IMR-90 (cell line): ENCODE measurements at regions not wholly inside any gene's neighbourhood (a gene's known extent, or its start where the extent isn't known, plus 50 kb on each side); places are given as distances from the start of the nearest gene placed in this dataset.

ENCODE experiments used
- ATAC-seq: fragments of 200-7000 bp; cut with Tn5 transposase; 2 replicates; pipeline ENCODE4 v1.9.1; 2020; ENCODE audit warnings: low read depth, mild to moderate bottlenecking, moderate library complexity
- BruUV-seq: library from RNA; stranded (reverse); fragments of 400-500 nt; replicated peaks from 2 replicates; lab custom pipeline; 2021; lab: Mats Ljungman, UMichigan
- CTCF ChIA-PET: fragments of 300-600 bp; formaldehyde crosslinking; extraction: SDS; loops from one replicate; lab custom pipeline; 2021; ENCODE audit warnings: antibody characterized with exemption; lab: Yijun Ruan, JAX
- POLR2A ChIA-PET: fragments of 300-600 bp; sonication (Branson Sonifier 250); formaldehyde crosslinking; loops from one replicate; lab custom pipeline; 2022; ENCODE audit warnings: antibody characterized with exemption; ENCODE audit not compliant: unreplicated experiment; lab: Charles Lee
- DNase-seq: peaks from one replicate; pipeline ENCODE4 v3.0.0; 2013
- H2AFZ ChIP-seq: replicated peaks from 2 replicates; pipeline ENCODE3; 2013; ENCODE audit warnings: low read length, mild to moderate bottlenecking; ENCODE audit not compliant: poor library complexity
- H2AK5ac ChIP-seq: 2 replicates; pipeline ENCODE4 v1.6.1; 2013; ENCODE audit warnings: low read depth, low read length, inconsistent platforms
- H2AK9ac ChIP-seq: replicated peaks from 2 replicates; pipeline ENCODE3; 2013; ENCODE audit warnings: mild to moderate bottlenecking, low read depth, low read length, moderate library complexity; ENCODE audit not compliant: poor library complexity
- H2BK120ac ChIP-seq: 2 replicates; pipeline ENCODE4 v1.6.1; 2013; ENCODE audit warnings: low read depth, low read length, inconsistent platforms
- H2BK15ac ChIP-seq: 3 replicates; pipeline ENCODE4 v1.6.1; 2013; ENCODE audit warnings: low read depth, low read length, inconsistent platforms
- H2BK20ac ChIP-seq: 2 replicates; pipeline ENCODE4 v1.6.1; 2013; ENCODE audit warnings: low read depth, mild to moderate bottlenecking, inconsistent platforms, low read length, moderate library complexity
- H2BK5ac ChIP-seq: 2 replicates; pipeline ENCODE4 v1.6.1; 2013; ENCODE audit warnings: mild to moderate bottlenecking, low read depth, low read length, inconsistent platforms; ENCODE audit not compliant: poor library complexity, severe bottlenecking
- H3K14ac ChIP-seq: replicated peaks from 2 replicates; pipeline ENCODE4 v1.6.1; 2013; ENCODE audit warnings: low read depth, low read length, inconsistent platforms
- H3K18ac ChIP-seq: 2 replicates; pipeline ENCODE4 v1.6.1; 2013; ENCODE audit warnings: low read depth, low read length, control low read depth
- H3K23ac ChIP-seq: 2 replicates; pipeline ENCODE4 v1.6.1; 2013; ENCODE audit warnings: low read depth, low read length, inconsistent platforms
- H3K27ac ChIP-seq: 2 replicates; pipeline ENCODE4 v1.5.1; 2013; ENCODE audit warnings: mild to moderate bottlenecking, control low read depth, low read length; ENCODE audit not compliant: insufficient read depth
- H3K27me3 ChIP-seq: 2 replicates; pipeline ENCODE4 v1.6.1; 2013; ENCODE audit warnings: low read length; ENCODE audit not compliant: control insufficient read depth, insufficient read depth
- H3K36me3 ChIP-seq: 2 replicates; pipeline ENCODE4 v1.6.1; 2013; ENCODE audit warnings: low read length, mixed read lengths; ENCODE audit not compliant: control insufficient read depth, insufficient read depth
- H3K4ac ChIP-seq: 2 replicates; pipeline ENCODE4 v1.6.1; 2013; ENCODE audit warnings: low read depth, low read length, inconsistent platforms
- H3K4me1 ChIP-seq: 2 replicates; pipeline ENCODE4 v1.6.1; 2013; ENCODE audit warnings: low read length, mixed read lengths; ENCODE audit not compliant: control insufficient read depth, insufficient read depth
- H3K4me2 ChIP-seq: 2 replicates; pipeline ENCODE4 v1.6.1; 2013; ENCODE audit warnings: low read depth, mild to moderate bottlenecking, control low read depth, low read length, moderate library complexity
- H3K4me3 ChIP-seq: 2 replicates; pipeline ENCODE4 v1.5.1; 2013; ENCODE audit warnings: low read depth, mild to moderate bottlenecking, control low read depth, low read length, moderate library complexity; ENCODE audit not compliant: insufficient read depth
- H3K56ac ChIP-seq: 2 replicates; pipeline ENCODE4 v1.6.1; 2013; ENCODE audit warnings: low read length, inconsistent platforms; ENCODE audit not compliant: insufficient read depth; ENCODE audit errors: extremely low read depth
- H3K79me1 ChIP-seq, 2 experiments: 2 replicates each; pipeline ENCODE4 v1.6.1; 2013; ENCODE audit warnings: low read length in 2 of 2, inconsistent platforms in 1 of 2, low read depth in 1 of 2
- H3K9ac ChIP-seq: 2 replicates; pipeline ENCODE4 v1.6.1; 2013; ENCODE audit warnings: low read depth, low read length, control low read depth
- H3K9me1 ChIP-seq: 2 replicates; pipeline ENCODE4 v1.6.1; 2013; ENCODE audit warnings: low read length, inconsistent platforms; ENCODE audit not compliant: insufficient read depth
- H3K9me3 ChIP-seq: 2 replicates; pipeline ENCODE4 v1.6.1; 2013; ENCODE audit warnings: low read length; ENCODE audit not compliant: control insufficient read depth, insufficient read depth
- H4K20me1 ChIP-seq: 2 replicates; pipeline ENCODE4 v1.6.1; 2013; ENCODE audit warnings: low read length, inconsistent platforms; ENCODE audit not compliant: insufficient read depth
- H4K5ac ChIP-seq: 2 replicates; pipeline ENCODE4 v1.6.1; 2013; ENCODE audit warnings: mild to moderate bottlenecking, low read depth, low read length, control low read depth
- H4K8ac ChIP-seq, 2 experiments: 2 replicates each; pipeline ENCODE4 v1.6.1; 2013; ENCODE audit warnings: low read depth in 2 of 2, low read length in 2 of 2, control low read depth in 1 of 2, inconsistent platforms in 1 of 2
- H4K91ac ChIP-seq: 2 replicates; pipeline ENCODE4 v1.6.1; 2013; ENCODE audit warnings: low read depth, low read length, inconsistent platforms; ENCODE audit not compliant: insufficient read depth
- POLR2A ChIP-seq: IDR thresholded peaks from 2 replicates; pipeline ENCODE4 v1.6.1; 2012; ENCODE audit warnings: mild to moderate bottlenecking, low read depth, low read length
- SMC3 ChIP-seq: fragments of 150-350 bp; IDR thresholded peaks from 2 replicates; pipeline ENCODE4 v1.6.1; 2016; ENCODE audit warnings: low read depth, mild to moderate bottlenecking, antibody characterized with exemption, low read length, moderate library complexity
- WGBS, 2 experiments: methylation state at CpG; one replicate each; pipeline versions ENCODE4 v1.1.5 to v1.1.7; 2013; ENCODE audit warnings: missing lambda C conversion rate in 2 of 2; ENCODE audit not compliant: insufficient read length in 1 of 2; ENCODE audit errors: extremely low coverage in 2 of 2; 5-methylcytosine and 5-hydroxymethylcytosine counted together
- dilution Hi-C: fragments of 300-500 bp; cut with HindIII; formaldehyde crosslinking; loops from one replicate; pipeline ENCODE4 v1.14.3; 2018; ENCODE audit warnings: low sequenced_read_pairs; ENCODE audit not compliant: unreplicated experiment
- in situ Hi-C: fragments of 300-500 bp; cut with MboI; formaldehyde crosslinking; loops from 3 replicates; pipeline ENCODE4 v1.14.3; 2019; ENCODE audit warnings: low sequenced_read_pairs, inconsistent platforms, mixed read lengths
- intact Hi-C: fragments of 100-400 bp; cut with micrococcal nuclease; formaldehyde crosslinking; loops from 2 replicates; pipeline ENCODE4 v1.10.0; 2022
- TF ChIP-seq, protein P1 (sequence below): conservative IDR thresholded peaks from 2 replicates; pipeline ENCODE4 v1.5.1; 2012; ENCODE audit warnings: mild to moderate bottlenecking, low read depth, low read length, improper control_type of control experiment

DNA sequence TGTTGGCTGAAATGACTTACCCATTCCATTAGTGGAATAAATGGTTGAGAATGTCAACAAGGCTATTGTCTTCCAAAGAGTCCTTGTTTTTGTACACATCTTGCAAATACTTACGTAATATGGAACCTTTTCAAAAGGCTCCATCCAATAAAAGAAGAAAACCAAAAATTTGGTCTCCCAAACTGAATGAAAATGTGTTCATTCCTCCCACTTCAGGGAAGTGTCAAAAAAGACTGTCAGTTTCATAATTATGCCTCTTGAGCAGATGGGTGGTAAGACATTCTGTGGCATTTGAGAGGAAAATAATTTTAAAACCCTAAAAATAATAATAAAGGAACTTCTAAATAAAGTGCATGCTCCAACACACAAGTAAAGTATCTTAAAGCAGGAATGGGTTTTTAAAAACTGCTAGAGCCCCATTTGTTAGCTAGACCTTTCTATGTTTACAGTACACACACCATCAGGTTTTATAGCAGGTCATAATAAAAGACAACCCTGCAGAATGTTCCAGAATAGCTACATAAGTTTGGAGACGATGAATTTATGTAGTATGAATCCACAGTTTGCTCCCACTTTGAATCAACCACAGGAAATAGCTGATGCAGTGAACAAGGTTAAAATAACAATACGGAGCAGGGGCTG, 843.7 kb downstream of the LRRTM4 start:
- POLR2A ChIA-PET: no interaction called here

More for the DNA sequence above, 843.7 kb downstream of the LRRTM4 start:
- no peaks in the 10 kb centered on the region for H3K36me3 ChIP-seq
- no peak overlapping the region for H2BK15ac ChIP-seq
- H2BK5ac ChIP-seq: no peak overlapping the region
- no peak for DNase-seq
- H3K18ac ChIP-seq: no peak overlapping the region
- no peak overlapping the region for H3K56ac ChIP-seq
- H3K23ac ChIP-seq: no peak overlapping the region
- no peak overlapping the region for H3K4me3 ChIP-seq
- H2AFZ ChIP-seq: no peak overlapping the region
- no peaks in the 10 kb centered on the region for H3K9me1 ChIP-seq
- H2AK9ac ChIP-seq: no peak overlapping the region
- no peak overlapping the region for H2BK120ac ChIP-seq
- no peak overlapping the region for H3K4ac ChIP-seq
- H4K8ac ChIP-seq: no peak overlapping the region
- no peaks in the 10 kb centered on the region for H4K20me1 ChIP-seq
- intact Hi-C loops: no loop called here
- TF ChIP-seq, protein P1, sequence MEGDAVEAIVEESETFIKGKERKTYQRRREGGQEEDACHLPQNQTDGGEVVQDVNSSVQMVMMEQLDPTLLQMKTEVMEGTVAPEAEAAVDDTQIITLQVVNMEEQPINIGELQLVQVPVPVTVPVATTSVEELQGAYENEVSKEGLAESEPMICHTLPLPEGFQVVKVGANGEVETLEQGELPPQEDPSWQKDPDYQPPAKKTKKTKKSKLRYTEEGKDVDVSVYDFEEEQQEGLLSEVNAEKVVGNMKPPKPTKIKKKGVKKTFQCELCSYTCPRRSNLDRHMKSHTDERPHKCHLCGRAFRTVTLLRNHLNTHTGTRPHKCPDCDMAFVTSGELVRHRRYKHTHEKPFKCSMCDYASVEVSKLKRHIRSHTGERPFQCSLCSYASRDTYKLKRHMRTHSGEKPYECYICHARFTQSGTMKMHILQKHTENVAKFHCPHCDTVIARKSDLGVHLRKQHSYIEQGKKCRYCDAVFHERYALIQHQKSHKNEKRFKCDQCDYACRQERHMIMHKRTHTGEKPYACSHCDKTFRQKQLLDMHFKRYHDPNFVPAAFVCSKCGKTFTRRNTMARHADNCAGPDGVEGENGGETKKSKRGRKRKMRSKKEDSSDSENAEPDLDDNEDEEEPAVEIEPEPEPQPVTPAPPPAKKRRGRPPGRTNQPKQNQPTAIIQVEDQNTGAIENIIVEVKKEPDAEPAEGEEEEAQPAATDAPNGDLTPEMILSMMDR: no peak
- no peak for TF ChIP-seq POLR2A
- TF ChIP-seq SMC3: no peak
- no peaks in the 10 kb centered on the region for H3K4me1 ChIP-seq
- no peak overlapping the region for H2BK20ac ChIP-seq
- no peak overlapping the region for H3K4me2 ChIP-seq
- no peaks in the 10 kb centered on the region; the same call in 1 of the 2 replicates for H3K9me3 ChIP-seq
- H4K91ac ChIP-seq: no peak overlapping the region
- H2AK5ac ChIP-seq: no peak overlapping the region
- BruUV-seq: no TSS peak
- H3K14ac ChIP-seq: no peak overlapping the region
- no peaks in the 10 kb centered on the region for H3K79me1 ChIP-seq
- no peak overlapping the region for H3K9ac ChIP-seq
- no peak overlapping the region for H3K27ac ChIP-seq
- in situ Hi-C loops: no loop called here
- CTCF ChIA-PET: no interaction called here
- WGBS, 2 experiments: no CpG with 5 or more reads among the region's 3 CpGs
- dilution Hi-C loops: no loop called here
- H3K27me3 ChIP-seq: no peaks in the 10 kb centered on the region
- ATAC-seq: no peak
- H4K5ac ChIP-seq: no peak overlapping the region
